CD4-positive, alpha-beta memory T cell (primary cell): ENCODE measurements at regions not wholly inside any gene's neighbourhood (a gene's known extent, or its start where the extent isn't known, plus 50 kb on each side); places are given as distances from the start of the nearest gene placed in this dataset.

Experiments
- CTCF ChIA-PET: fragments of 350-600 bp; sonication (Branson Sonifier 250); formaldehyde crosslinking; loops from one replicate; lab custom pipeline; 2021; ENCODE audit warnings: inconsistent platforms; ENCODE audit not compliant: partially characterized antibody; lab: Charles Lee
- POLR2A ChIA-PET: fragments of 350-600 bp; sonication (Branson Sonifier 250); formaldehyde crosslinking; loops from one replicate; lab custom pipeline; 2021; ENCODE audit not compliant: partially characterized antibody; lab: Charles Lee
- DNase-seq, 5 donors: peaks; one replicate each; pipeline versions ENCODE4 v3.0.0 to v3.0.0-alpha.2; 2020 to 2022; ENCODE audit warnings: mixed read lengths in 1 of 5
- H3K27ac ChIP-seq: one replicate; pipeline ENCODE4 v1.7.0; 2013; ENCODE audit warnings: low read depth, low read length
- H3K27me3 ChIP-seq: 2 replicates; pipeline ENCODE4 v1.7.0; 2013; ENCODE audit warnings: mild to moderate bottlenecking, low read length, moderate library complexity; ENCODE audit not compliant: insufficient read depth
- H3K36me3 ChIP-seq: 2 replicates; pipeline ENCODE4 v1.7.0; 2013; ENCODE audit warnings: mild to moderate bottlenecking, low read length, moderate library complexity; ENCODE audit not compliant: insufficient read depth
- H3K4me1 ChIP-seq: 2 replicates; pipeline ENCODE4 v1.7.0; 2013; ENCODE audit warnings: mild to moderate bottlenecking, low read length, moderate library complexity; ENCODE audit not compliant: insufficient read depth
- H3K4me3 ChIP-seq, 2 donors: one replicate each; pipeline ENCODE4 v1.7.0; 2013; ENCODE audit warnings: low read length in 2 of 2, mild to moderate bottlenecking in 1 of 2
- H3K9me3 ChIP-seq, 2 donors: one replicate each; pipeline ENCODE4 v1.7.0; 2013; ENCODE audit warnings: low read length in 2 of 2, control low read depth in 1 of 2; ENCODE audit not compliant: control insufficient read depth in 1 of 2
- H3K27ac Mint-ChIP-seq, 7 donors: one replicate each; pipeline ENCODE4 v1.8.0; 2020 to 2021; ENCODE audit warnings: mixed read lengths in 7 of 7, mild to moderate bottlenecking in 6 of 7, inconsistent platforms in 3 of 7, moderate library complexity in 3 of 7
- H3K27me3 Mint-ChIP-seq, 2 donors: one replicate each; pipeline ENCODE4 v1.8.0; 2020 to 2021; ENCODE audit warnings: mixed read lengths in 2 of 2
- H3K36me3 Mint-ChIP-seq, 2 donors: one replicate each; pipeline ENCODE4 v1.8.0; 2020 to 2021; ENCODE audit warnings: mixed read lengths in 2 of 2, inconsistent platforms in 1 of 2, mild to moderate bottlenecking in 1 of 2
- H3K4me1 Mint-ChIP-seq, 4 donors: one replicate each; pipeline ENCODE4 v1.8.0; 2020 to 2021; ENCODE audit warnings: mixed read lengths in 4 of 4, mild to moderate bottlenecking in 1 of 4
- H3K4me3 Mint-ChIP-seq, 8 donors: one replicate each; pipeline ENCODE4 v1.8.0; 2020 to 2021; ENCODE audit warnings: mixed read lengths in 8 of 8, mild to moderate bottlenecking in 7 of 8, moderate library complexity in 6 of 8, inconsistent platforms in 3 of 8
- H3K9me3 Mint-ChIP-seq, 8 donors: one replicate each; pipeline ENCODE4 v1.8.0; 2020 to 2021; ENCODE audit warnings: mixed read lengths in 8 of 8, mild to moderate bottlenecking in 5 of 8, inconsistent platforms in 3 of 8, moderate library complexity in 1 of 8
- intact Hi-C: fragments of 100-400 bp; cut with micrococcal nuclease; formaldehyde crosslinking; loops from one replicate; pipeline ENCODE4 v1.15.1; 2023

DNA sequence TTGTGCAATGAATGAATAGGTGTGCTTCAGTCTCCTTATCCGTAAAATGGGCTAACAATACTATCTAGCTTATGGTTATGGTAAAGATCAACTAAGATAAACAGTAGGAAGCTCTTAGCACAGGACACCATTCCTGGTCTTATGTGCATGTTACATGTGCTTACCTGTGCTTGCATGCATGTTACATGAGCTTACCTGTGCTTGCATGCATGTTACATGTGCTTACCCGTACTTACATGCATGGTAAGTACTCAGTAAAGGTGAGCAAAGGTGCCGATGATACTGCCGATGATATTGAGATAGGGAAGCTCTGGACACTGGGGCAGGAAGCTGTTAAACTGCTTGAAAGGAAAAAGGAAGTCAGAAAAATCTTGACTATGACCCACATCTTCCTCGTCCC is 211.0 kb upstream of the USP24 start:
- no peak overlapping the region for H3K27ac Mint-ChIP-seq
- Histone ChIP-seq H3K36me3 (no peaks in the 10 kb centered on the region), H3K4me3 (no peak overlapping the region), H3K27me3 (no peaks in the 10 kb centered on the region), H3K9me3 (no peaks in the 10 kb centered on the region), H3K27ac (no peak overlapping the region), H3K4me1 (no peaks in the 10 kb centered on the region)
- ChIA-PET CTCF (no interaction called here), POLR2A (no interaction called here)
- no peak for DNase-seq
- intact Hi-C loops = no loop called here
- H3K9me3 Mint-ChIP-seq = peaks cover 0 to 11% (median 5%) of the 10 kb centered on the region in 8 donors
- peaks cover 21 to 31% of the 10 kb centered on the region in 2 donors for H3K27me3 Mint-ChIP-seq
- no peak overlapping the region for H3K4me3 Mint-ChIP-seq
- no peaks in the 10 kb centered on the region for H3K36me3 Mint-ChIP-seq
- no peaks in the 10 kb centered on the region for H3K4me1 Mint-ChIP-seq

GRCh38 chr1:55425310-55425930 is 210.3 kb upstream of the USP24 start:
- no peaks in the 10 kb centered on the region for H3K36me3 Mint-ChIP-seq
- intact Hi-C loops = no loop called here
- H3K9me3 ChIP-seq = no peaks in the 10 kb centered on the region
- H3K27ac Mint-ChIP-seq = no peak overlapping the region
- DNase-seq = no peak
- H3K36me3 ChIP-seq = no peaks in the 10 kb centered on the region
- H3K4me1 ChIP-seq = no peaks in the 10 kb centered on the region
- POLR2A ChIA-PET = no interaction called here
- H3K9me3 Mint-ChIP-seq = peaks cover 0 to 12% (median 5%) of the 10 kb centered on the region in 8 donors
- H3K27me3 Mint-ChIP-seq = peaks cover 20 to 36% of the 10 kb centered on the region in 2 donors
- no peak overlapping the region for H3K4me3 Mint-ChIP-seq
- CTCF ChIA-PET = no interaction called here
- no peaks in the 10 kb centered on the region for H3K27me3 ChIP-seq
- no peak overlapping the region for H3K27ac ChIP-seq
- H3K4me1 Mint-ChIP-seq = no peaks in the 10 kb centered on the region
- H3K4me3 ChIP-seq = no peak overlapping the region

GRCh38 chr1:55423376-55423775 is 208.2 kb upstream of the USP24 start:
- Mint-ChIP-seq H3K4me1 (no peaks in the 10 kb centered on the region), H3K27ac (no peak overlapping the region), H3K27me3 (peaks cover 16 to 24% of the 10 kb centered on the region in 2 donors), H3K36me3 (no peaks in the 10 kb centered on the region), H3K4me3 (no peak overlapping the region), H3K9me3 (peaks cover 0 to 12% (median 5%) of the 10 kb centered on the region in 8 donors)
- Histone ChIP-seq H3K4me3 (no peak overlapping the region), H3K27me3 (no peaks in the 10 kb centered on the region), H3K27ac (no peak overlapping the region), H3K4me1 (no peaks in the 10 kb centered on the region), H3K9me3 (no peaks in the 10 kb centered on the region), H3K36me3 (no peaks in the 10 kb centered on the region)
- ChIA-PET POLR2A (no interaction called here), CTCF (no interaction called here)
- DNase-seq = no peak
- intact Hi-C loops = no loop called here

- no peaks in the 10 kb centered on the region for H3K36me3 ChIP-seq
- H3K4me3 ChIP-seq = no peak overlapping the region
- ChIA-PET POLR2A (no interaction called here), CTCF (no interaction called here)
- H3K9me3 ChIP-seq = no peaks in the 10 kb centered on the region
- Mint-ChIP-seq H3K4me3 (no peak overlapping the region), H3K9me3 (peaks cover 0 to 12% (median 5%) of the 10 kb centered on the region in 8 donors), H3K4me1 (no peaks in the 10 kb centered on the region), H3K27ac (no peak overlapping the region), H3K27me3 (peaks cover 11 to 24% of the 10 kb centered on the region in 2 donors), H3K36me3 (no peaks in the 10 kb centered on the region)
- H3K27me3 ChIP-seq = no peaks in the 10 kb centered on the region
- no peaks in the 10 kb centered on the region for H3K4me1 ChIP-seq
- intact Hi-C loops = no loop called here
- no peak for DNase-seq
- H3K27ac ChIP-seq = no peak overlapping the region
Measured at GRCh38 chr1:55420929-55421716, 206.0 kb upstream of the USP24 start.

GRCh38 chr1:55420026-55420425 is 204.9 kb upstream of the USP24 start:
- intact Hi-C loops = no loop called here
- ChIA-PET CTCF (no interaction called here), POLR2A (no interaction called here)
- Histone ChIP-seq H3K9me3 (no peaks in the 10 kb centered on the region), H3K4me1 (no peaks in the 10 kb centered on the region), H3K27me3 (no peaks in the 10 kb centered on the region), H3K4me3 (no peak overlapping the region), H3K27ac (no peak overlapping the region), H3K36me3 (no peaks in the 10 kb centered on the region)
- peaks cover 0 to 12% (median 5%) of the 10 kb centered on the region in 8 donors for H3K9me3 Mint-ChIP-seq
- no peak overlapping the region for H3K27ac Mint-ChIP-seq
- no peaks in the 10 kb centered on the region for H3K36me3 Mint-ChIP-seq
- DNase-seq = no peak
- no peaks in the 10 kb centered on the region for H3K4me1 Mint-ChIP-seq
- H3K27me3 Mint-ChIP-seq = peaks cover 17 to 25% of the 10 kb centered on the region in 2 donors
- H3K4me3 Mint-ChIP-seq = no peak overlapping the region

GRCh38 chr1:55418208-55419000 is 203.2 kb upstream of the USP24 start:
- Mint-ChIP-seq H3K27me3 (peaks cover 18 to 23% of the 10 kb centered on the region in 2 donors), H3K4me1 (no peaks in the 10 kb centered on the region), H3K27ac (no peak overlapping the region), H3K9me3 (peaks cover 0 to 12% (median 5%) of the 10 kb centered on the region in 8 donors), H3K4me3 (no peak overlapping the region), H3K36me3 (no peaks in the 10 kb centered on the region)
- H3K4me3 ChIP-seq = no peak overlapping the region
- intact Hi-C loops = no loop called here
- H3K9me3 ChIP-seq = no peaks in the 10 kb centered on the region
- DNase-seq = no peak
- no peaks in the 10 kb centered on the region for H3K27me3 ChIP-seq
- H3K27ac ChIP-seq = no peak overlapping the region
- ChIA-PET CTCF (no interaction called here), POLR2A (no interaction called here)
- H3K36me3 ChIP-seq = no peaks in the 10 kb centered on the region
- H3K4me1 ChIP-seq = no peaks in the 10 kb centered on the region

DNA sequence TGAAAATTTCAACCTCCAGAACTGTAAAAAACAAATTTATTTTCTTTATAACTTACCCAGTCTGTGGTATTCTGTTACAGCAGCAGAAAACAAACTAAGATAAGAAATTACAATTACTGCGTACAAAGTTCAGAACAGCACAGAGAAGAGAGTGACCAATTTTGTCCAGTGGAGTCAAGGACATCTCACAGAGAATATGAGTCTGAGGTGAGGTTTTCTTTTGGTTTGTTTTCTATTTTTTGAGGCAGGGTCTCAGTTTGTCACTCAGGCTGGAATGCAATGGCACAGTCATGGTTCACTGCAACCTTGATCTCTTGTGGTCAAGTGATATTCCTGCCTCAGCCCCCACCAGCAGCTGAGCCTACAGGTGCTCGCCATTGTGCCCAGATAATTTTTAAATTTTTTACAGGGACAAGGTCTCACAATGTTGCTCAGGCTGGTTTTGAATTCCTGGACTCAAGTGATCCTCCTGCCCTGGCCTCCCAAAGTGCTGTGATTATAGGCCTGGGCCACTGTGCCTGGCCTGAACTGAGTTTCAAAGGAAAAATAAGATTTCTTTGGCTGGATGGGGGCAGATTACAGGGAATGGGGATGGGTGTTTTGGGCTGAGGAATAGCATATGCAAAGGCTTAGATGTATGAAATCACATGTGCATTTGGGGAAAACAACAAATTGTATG is 201.1 kb upstream of the USP24 start:
- ChIA-PET CTCF (no interaction called here), POLR2A (no interaction called here)
- Histone ChIP-seq H3K27me3 (no peaks in the 10 kb centered on the region), H3K27ac (no peak overlapping the region), H3K36me3 (no peaks in the 10 kb centered on the region), H3K4me3 (no peak overlapping the region), H3K4me1 (no peaks in the 10 kb centered on the region), H3K9me3 (no peaks in the 10 kb centered on the region)
- no peak overlapping the region for H3K27ac Mint-ChIP-seq
- H3K4me1 Mint-ChIP-seq = no peaks in the 10 kb centered on the region
- no peak overlapping the region for H3K4me3 Mint-ChIP-seq
- peaks cover 0 to 3% (median 1%) of the 10 kb centered on the region in 8 donors for H3K9me3 Mint-ChIP-seq
- no peak for DNase-seq
- intact Hi-C loops = no loop called here
- H3K27me3 Mint-ChIP-seq = peaks cover 16 to 21% of the 10 kb centered on the region in 2 donors
- H3K36me3 Mint-ChIP-seq = no peaks in the 10 kb centered on the region
